ENCODE measurements at regions not wholly inside any gene's neighbourhood (a gene's known extent, or its start where the extent isn't known, plus 50 kb on each side); places are given as distances from the start of the nearest gene placed in this dataset.

- TF ChIP-seq CTCF (IDR thresholded peaks at IDR 0.05; ENCODE audit: insufficient read depth, low read length) (no peak), POLR2AphosphoS5 (IDR thresholded peaks at IDR 0.05; ENCODE audit: low read depth) (no peak)
- TF ChIP-seq, protein P1, sequence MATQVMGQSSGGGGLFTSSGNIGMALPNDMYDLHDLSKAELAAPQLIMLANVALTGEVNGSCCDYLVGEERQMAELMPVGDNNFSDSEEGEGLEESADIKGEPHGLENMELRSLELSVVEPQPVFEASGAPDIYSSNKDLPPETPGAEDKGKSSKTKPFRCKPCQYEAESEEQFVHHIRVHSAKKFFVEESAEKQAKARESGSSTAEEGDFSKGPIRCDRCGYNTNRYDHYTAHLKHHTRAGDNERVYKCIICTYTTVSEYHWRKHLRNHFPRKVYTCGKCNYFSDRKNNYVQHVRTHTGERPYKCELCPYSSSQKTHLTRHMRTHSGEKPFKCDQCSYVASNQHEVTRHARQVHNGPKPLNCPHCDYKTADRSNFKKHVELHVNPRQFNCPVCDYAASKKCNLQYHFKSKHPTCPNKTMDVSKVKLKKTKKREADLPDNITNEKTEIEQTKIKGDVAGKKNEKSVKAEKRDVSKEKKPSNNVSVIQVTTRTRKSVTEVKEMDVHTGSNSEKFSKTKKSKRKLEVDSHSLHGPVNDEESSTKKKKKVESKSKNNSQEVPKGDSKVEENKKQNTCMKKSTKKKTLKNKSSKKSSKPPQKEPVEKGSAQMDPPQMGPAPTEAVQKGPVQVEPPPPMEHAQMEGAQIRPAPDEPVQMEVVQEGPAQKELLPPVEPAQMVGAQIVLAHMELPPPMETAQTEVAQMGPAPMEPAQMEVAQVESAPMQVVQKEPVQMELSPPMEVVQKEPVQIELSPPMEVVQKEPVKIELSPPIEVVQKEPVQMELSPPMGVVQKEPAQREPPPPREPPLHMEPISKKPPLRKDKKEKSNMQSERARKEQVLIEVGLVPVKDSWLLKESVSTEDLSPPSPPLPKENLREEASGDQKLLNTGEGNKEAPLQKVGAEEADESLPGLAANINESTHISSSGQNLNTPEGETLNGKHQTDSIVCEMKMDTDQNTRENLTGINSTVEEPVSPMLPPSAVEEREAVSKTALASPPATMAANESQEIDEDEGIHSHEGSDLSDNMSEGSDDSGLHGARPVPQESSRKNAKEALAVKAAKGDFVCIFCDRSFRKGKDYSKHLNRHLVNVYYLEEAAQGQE (IDR thresholded peaks at IDR 0.05; ENCODE audit: insufficient replicate concordance, low read depth) = no peak
Measured at GRCh38 chr1:199303035-199303434, 664.2 kb downstream of the PTPRC start.

Measured in HL-60 (cell line).